ENCODE measurements at regions not wholly inside any gene's neighbourhood (a gene's known extent, or its start where the extent isn't known, plus 50 kb on each side); places are given as distances from the start of the nearest gene placed in this dataset.

- TF ChIP-seq CTCF (IDR thresholded peaks at IDR 0.05; ENCODE audit: low read length) (no peak), EZH2 (optimal IDR thresholded peaks at IDR 0.05; ENCODE audit: low read depth, low read length) (no peak), EZH2phosphoT487 (IDR thresholded peaks at IDR 0.05; ENCODE audit: low read length) (no peak)
Observed at GRCh38 chr2:195312662-195313061, 344.4 kb upstream of the SLC39A10 start.
